ENCODE measurements at regions not wholly inside any gene's neighbourhood (a gene's known extent, or its start where the extent isn't known, plus 50 kb on each side); places are given as distances from the start of the nearest gene placed in this dataset.

DNA sequence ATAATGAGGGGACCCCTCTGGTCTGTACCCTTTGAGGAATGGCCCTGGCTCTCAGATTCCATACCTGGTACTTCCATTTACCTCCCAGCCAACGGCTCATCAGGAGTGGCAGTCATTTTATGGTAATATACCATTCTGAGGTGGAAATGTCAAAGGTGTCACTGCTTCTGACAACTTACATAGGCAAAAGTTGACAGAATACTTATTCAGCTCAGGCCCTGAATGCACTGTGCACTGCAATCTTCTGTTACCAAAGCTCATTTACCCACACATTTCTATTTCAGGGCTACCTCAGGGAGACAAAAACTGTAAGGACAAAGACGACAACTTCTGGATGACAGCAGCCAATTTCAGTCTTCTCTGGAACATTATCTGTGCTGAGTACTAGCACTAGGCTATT is 212.2 kb upstream of the TMEM260 start:
- TF ChIP-seq, protein P1, sequence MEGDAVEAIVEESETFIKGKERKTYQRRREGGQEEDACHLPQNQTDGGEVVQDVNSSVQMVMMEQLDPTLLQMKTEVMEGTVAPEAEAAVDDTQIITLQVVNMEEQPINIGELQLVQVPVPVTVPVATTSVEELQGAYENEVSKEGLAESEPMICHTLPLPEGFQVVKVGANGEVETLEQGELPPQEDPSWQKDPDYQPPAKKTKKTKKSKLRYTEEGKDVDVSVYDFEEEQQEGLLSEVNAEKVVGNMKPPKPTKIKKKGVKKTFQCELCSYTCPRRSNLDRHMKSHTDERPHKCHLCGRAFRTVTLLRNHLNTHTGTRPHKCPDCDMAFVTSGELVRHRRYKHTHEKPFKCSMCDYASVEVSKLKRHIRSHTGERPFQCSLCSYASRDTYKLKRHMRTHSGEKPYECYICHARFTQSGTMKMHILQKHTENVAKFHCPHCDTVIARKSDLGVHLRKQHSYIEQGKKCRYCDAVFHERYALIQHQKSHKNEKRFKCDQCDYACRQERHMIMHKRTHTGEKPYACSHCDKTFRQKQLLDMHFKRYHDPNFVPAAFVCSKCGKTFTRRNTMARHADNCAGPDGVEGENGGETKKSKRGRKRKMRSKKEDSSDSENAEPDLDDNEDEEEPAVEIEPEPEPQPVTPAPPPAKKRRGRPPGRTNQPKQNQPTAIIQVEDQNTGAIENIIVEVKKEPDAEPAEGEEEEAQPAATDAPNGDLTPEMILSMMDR (IDR thresholded peaks at IDR 0.05; ENCODE audit: low read depth, low read length, missing control alignments): no peak
- Histone ChIP-seq H3K27me3 (replicated peaks) (no peaks in the 10 kb centered on the region), H3K4me3 (ENCODE audit: low read depth, low read length) (no peak overlapping the region), H3K36me3 (replicated peaks) (no peaks in the 10 kb centered on the region), H3K27ac (no peak overlapping the region)
- DNase-seq: no peak
- in situ Hi-C loops (cut with HindIII; ENCODE audit: low pct_ligation_motif_present, low sequenced_read_pairs): no loop called here

DNA sequence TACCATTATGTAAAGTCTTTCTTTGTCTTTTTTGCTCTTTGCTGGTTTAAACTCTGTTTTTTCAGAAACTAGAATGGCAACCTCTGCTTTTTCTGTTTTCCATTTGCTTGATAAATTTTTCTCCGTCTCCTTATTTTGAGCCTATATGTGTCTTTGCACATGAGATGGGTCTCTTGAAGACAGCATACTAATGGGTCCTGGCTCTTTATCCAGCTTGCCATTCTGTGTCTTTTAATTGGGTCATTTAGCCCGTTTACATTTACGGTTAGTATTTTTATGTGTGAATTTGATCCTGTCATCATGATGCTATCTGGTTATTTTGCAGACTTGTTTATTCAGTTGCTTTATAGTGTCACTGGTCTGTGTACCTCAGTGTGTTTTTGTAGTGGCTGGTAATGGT is 207.9 kb upstream of the TMEM260 start:
- Histone ChIP-seq H3K27ac (no peak overlapping the region), H3K27me3 (replicated peaks) (no peaks in the 10 kb centered on the region), H3K4me3 (ENCODE audit: low read depth, low read length) (no peak overlapping the region), H3K36me3 (replicated peaks) (no peaks in the 10 kb centered on the region)
- in situ Hi-C loops (cut with HindIII; ENCODE audit: low pct_ligation_motif_present, low sequenced_read_pairs): no loop called here
- TF ChIP-seq, protein P1 (IDR thresholded peaks at IDR 0.05; ENCODE audit: low read depth, low read length, missing control alignments): no peak
- no peak for DNase-seq

DNA sequence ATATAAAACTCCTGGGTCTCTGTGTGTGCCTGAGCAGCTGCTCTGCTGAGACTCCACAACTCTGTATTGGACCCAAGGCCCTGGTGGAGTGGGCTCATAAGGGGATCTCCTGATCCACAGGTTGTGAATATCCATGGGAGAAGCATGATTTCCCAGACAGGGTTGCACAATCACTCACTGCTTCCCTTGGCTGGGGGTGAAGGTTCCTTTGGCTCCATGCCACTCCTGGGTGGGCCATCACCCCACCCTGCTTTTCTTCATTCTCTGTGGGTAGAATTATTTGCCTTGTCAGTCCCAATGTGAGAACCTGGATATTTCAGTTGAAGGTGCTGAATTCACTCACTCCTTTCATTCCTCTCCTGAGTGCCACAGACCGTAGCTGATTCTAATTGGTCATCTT is 205.2 kb upstream of the TMEM260 start:
- TF ChIP-seq, protein P1 (IDR thresholded peaks at IDR 0.05; ENCODE audit: low read depth, low read length, missing control alignments): no peak
- Histone ChIP-seq H3K36me3 (replicated peaks) (no peaks in the 10 kb centered on the region), H3K4me3 (ENCODE audit: low read depth, low read length) (no peak overlapping the region), H3K27ac (no peak overlapping the region), H3K27me3 (replicated peaks) (no peaks in the 10 kb centered on the region)
- DNase-seq: no peak
- in situ Hi-C loops (cut with HindIII; ENCODE audit: low pct_ligation_motif_present, low sequenced_read_pairs): no loop called here

DNA sequence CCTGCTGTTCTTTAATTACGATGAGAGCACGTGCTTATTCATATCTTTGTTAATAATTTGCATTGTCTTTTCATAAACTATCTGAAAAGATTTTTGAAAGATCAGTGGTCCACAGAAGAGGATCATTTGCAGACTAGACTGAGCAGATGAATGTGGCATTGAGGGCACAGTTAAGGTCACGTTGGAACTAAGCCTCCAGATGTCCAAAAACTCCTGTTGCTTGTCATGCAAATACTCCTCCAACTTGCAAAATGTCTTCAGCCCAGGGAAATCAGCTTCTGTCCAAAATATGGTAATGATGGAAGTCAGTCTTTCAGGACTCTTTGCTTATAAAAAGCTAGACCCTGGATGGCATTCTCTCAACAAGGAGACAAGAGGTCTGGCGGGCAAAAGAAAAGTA is 201.6 kb upstream of the TMEM260 start:
- no peaks in the 10 kb centered on the region for H3K36me3 ChIP-seq (replicated peaks)
- H3K4me3 ChIP-seq (ENCODE audit: low read depth, low read length): no peak overlapping the region
- DNase-seq: no peak
- H3K27ac ChIP-seq: no peak overlapping the region
- in situ Hi-C loops (cut with HindIII; ENCODE audit: low pct_ligation_motif_present, low sequenced_read_pairs): no loop called here
- TF ChIP-seq, protein P1 (IDR thresholded peaks at IDR 0.05; ENCODE audit: low read depth, low read length, missing control alignments): no peak
- H3K27me3 ChIP-seq (replicated peaks): no peaks in the 10 kb centered on the region

DNA sequence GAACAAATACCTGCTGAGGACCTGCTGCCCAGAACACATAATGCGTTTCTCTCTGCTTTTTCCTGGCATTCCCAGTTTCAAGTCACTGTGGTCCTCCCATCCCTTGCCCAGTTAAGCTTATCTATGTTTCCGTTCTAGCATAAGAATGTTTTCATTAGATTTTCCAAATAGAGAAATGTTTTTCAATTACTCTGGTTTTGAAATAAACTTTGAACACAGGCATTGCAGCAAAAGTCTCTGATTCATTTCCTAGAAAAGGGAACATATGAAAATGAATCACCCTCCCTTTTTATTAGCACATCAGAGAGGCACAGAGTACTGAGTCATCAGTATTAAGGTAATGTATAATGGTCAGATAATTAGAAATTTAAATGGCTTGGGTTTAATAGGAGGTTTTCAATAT is 201.1 kb upstream of the TMEM260 start:
- TF ChIP-seq, protein P1 (IDR thresholded peaks at IDR 0.05; ENCODE audit: low read depth, low read length, missing control alignments): no peak
- DNase-seq: peak; percentile 18
- in situ Hi-C loops (cut with HindIII; ENCODE audit: low pct_ligation_motif_present, low sequenced_read_pairs): no loop called here
- Histone ChIP-seq H3K27me3 (replicated peaks) (no peaks in the 10 kb centered on the region), H3K4me3 (ENCODE audit: low read depth, low read length) (no peak overlapping the region), H3K27ac (no peak overlapping the region), H3K36me3 (replicated peaks) (no peaks in the 10 kb centered on the region)

DNA sequence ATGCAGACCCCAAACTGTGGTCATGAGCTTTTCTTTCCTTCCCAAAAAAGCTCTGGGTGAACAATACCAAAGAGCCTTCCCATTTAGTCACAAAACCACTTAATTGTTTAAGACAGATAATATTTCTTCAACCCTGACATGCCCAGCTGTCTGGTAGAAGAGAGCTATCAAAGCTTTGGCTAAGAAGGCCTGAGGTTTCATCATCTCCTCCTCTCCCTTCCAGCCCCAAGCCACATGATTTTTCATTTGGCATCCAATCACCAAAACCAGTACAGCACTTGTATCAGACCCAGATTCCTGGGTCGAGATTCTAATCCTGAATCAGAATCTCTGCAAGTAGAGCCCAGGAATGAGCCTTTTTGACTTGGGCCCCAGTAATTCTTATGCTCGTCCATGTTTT is 199.6 kb upstream of the TMEM260 start:
- no peak overlapping the region for H3K4me3 ChIP-seq (ENCODE audit: low read depth, low read length)
- H3K27me3 ChIP-seq (replicated peaks): no peaks in the 10 kb centered on the region
- DNase-seq: no peak

More for the DNA sequence above, 199.6 kb upstream of the TMEM260 start:
- H3K27ac ChIP-seq: no peak overlapping the region
- TF ChIP-seq, protein P1 (IDR thresholded peaks at IDR 0.05; ENCODE audit: low read depth, low read length, missing control alignments): no peak
- in situ Hi-C loops (cut with HindIII; ENCODE audit: low pct_ligation_motif_present, low sequenced_read_pairs): no loop called here
- no peaks in the 10 kb centered on the region for H3K36me3 ChIP-seq (replicated peaks)

All from brain microvascular endothelial cell (primary cell).